GM12864 (cell line): ENCODE measurements at regions not wholly inside any gene's neighbourhood (a gene's known extent, or its start where the extent isn't known, plus 50 kb on each side); places are given as distances from the start of the nearest gene placed in this dataset.

Experiments used
- DNase-seq: peaks from one replicate; pipeline ENCODE4 v3.0.0-alpha.2; 2011; ENCODE audit warnings: low read depth
- H3K4me3 ChIP-seq: 2 replicates; pipeline ENCODE4 v1.5.1; 2011; ENCODE audit warnings: mild to moderate bottlenecking, low read depth, low read length, control low read depth
- CTCF ChIP-seq: IDR thresholded peaks from 2 replicates; pipeline ENCODE4 v1.5.1; 2011; ENCODE audit warnings: low read depth, mild to moderate bottlenecking, moderate library complexity, low read length, control low read depth, inconsistent platforms; ENCODE audit errors: missing control alignments

- TF ChIP-seq CTCF = no peak
- H3K4me3 ChIP-seq = no peak overlapping the region
- DNase-seq = no peak
Measured at GRCh38 chr10:93177511-93177910, 103.8 kb downstream of the CYP26A1 start.

GRCh38 chr10:93178226-93178625 is 104.5 kb downstream of the CYP26A1 start:
- no peak overlapping the region for H3K4me3 ChIP-seq
- TF ChIP-seq CTCF = no peak
- DNase-seq = no peak

DNA sequence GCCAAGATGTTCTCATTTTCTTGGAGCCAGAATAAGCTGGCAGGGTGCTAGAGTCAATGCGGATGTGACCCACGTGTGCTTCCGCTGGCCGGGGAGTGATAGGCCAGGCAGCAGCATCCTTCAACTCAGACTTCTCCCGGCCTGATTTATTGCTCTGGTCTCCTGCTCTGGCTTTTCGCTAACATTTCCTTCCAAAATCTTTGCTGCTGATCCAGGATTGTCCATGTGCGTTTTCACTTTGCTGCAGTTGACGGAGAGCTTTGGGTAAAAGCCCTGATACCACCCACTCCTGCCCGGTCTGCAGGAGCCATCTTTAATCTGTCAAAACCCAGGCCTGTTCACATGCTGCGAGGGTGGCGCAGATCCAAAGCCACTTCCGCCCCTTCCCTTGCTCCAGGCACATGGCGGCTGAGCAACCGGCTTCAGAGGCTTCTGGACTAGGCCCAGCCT is 106.8 kb downstream of the CYP26A1 start:
- DNase-seq = no peak
- no peak overlapping the region for H3K4me3 ChIP-seq
- no peak for TF ChIP-seq CTCF

GRCh38 chr10:93181271-93182048 is 107.8 kb downstream of the CYP26A1 start:
- no peak overlapping the region for H3K4me3 ChIP-seq
- DNase-seq = no peak
- no peak for TF ChIP-seq CTCF

DNA sequence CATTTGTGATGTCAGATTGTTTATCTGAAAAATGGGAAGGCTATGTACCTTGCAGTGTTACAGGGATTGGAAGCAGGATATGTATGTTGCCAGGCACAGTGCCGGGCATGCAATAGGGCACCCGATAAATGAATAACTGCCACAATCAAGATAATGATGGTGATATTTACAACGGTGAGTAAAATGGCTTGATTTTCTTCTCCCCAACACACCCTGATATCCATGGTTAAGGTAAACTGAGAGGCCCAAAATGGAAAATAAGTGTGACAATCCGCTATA is 108.3 kb downstream of the CYP26A1 start:
- no peak for TF ChIP-seq CTCF

DNA sequence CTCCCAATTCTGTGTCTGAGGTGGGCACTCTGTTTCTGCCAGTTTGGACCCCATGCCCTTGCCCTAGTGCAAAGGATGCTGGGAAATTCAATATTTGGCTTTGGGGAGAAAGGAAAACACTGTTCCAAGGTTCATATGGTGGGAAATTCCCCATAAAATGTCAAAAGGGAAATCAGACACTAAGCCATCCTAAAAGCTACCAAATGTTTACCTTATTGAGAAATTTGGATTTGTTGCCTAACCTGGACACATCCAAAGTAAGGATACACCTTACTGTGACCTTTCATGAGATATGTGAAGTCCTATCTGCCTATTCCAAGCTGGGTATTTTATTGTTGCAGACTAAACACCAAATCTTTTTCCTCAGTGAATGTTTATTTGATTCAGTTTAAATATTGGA is 109.1 kb downstream of the CYP26A1 start:
- DNase-seq = no peak
- no peak for TF ChIP-seq CTCF
- H3K4me3 ChIP-seq = no peak overlapping the region

More for the DNA sequence above, 108.3 kb downstream of the CYP26A1 start:
- H3K4me3 ChIP-seq = no peak overlapping the region
- no peak for DNase-seq

GRCh38 chr10:93186653-93187052 is 113.0 kb downstream of the CYP26A1 start:
- no peak for TF ChIP-seq CTCF
- DNase-seq = no peak
- no peak overlapping the region for H3K4me3 ChIP-seq
